SHP77 (cell line): ENCODE measurements at regions not wholly inside any gene's neighbourhood (a gene's known extent, or its start where the extent isn't known, plus 50 kb on each side); places are given as distances from the start of the nearest gene placed in this dataset.
"Not testable (repeated sequence)": the region's sequence is repeated elsewhere in the genome, so short reads cannot be mapped to it uniquely, and the experiment has no call there.

Source experiments
- DNase-seq, 2 experiments: peaks; one replicate each; lab custom pipeline; 2025; lab: John Stamatoyannopoulos, UW

DNA sequence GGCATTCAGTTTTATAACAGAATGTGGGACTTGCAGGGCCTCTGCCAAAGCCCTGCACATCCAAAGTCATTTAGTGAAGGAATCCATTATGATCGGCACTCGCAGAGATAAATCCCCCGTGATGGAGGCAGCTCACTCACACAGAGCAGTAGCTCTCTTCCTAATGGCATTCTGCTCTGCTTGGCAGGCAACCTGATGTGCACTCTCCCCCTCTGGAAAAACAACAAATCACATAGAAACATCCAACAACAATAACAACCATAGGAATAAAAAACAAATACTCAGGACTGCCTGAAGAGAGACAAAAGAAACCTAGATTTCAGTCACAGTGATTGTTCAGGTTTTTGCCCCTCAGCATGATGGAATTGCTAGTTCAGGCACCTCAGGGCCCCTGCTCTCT lies 59.7 kb downstream of the NAA11 start:
- no peak for DNase-seq

DNA sequence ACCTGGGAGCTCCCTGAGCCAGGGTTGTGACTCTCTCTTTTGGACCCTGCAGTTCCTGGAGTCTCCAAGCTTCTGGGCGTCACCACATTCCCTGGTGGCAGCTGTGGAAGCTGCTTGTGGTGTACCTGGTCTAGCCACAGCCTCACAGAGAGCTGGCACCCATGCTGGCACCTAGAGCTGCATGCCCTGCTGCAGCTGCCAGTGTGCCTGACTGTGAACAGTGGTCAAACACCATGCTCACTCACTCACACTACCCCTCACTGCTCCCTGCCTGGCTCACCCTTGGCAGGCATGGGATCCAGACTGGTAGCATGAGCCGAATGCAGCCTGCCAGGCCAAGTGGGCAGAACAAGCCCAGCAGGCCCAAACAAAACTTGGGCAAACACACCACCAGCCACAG lies 66.6 kb downstream of the NAA11 start:
- DNase-seq = no peak

DNA sequence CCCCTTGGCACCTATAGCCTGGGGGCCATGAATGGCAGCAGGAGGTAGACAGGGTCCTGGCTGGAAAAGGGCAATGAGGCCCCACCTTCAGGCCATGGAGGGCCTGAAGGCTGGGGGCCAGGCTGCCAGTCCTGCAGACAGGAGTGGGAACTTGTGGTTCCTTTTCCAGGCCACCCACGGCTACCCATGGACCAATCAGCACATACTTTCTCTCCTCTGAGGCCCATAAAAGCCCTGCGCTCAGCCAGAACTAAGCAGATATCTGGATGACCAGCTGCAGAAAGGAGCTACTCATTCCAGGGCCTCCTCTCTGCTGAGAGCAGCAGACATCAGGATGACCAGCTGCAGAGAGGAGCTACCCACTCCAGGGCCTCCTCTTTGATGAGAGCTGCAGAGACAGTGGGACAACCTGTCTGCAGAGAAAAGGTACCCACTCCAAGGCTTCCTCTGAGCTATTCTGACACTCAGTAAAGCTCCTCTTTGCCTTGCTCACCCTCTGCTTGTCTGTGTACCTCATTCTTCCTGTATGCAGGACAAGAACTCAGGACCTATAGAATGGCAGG lies 67.2 kb downstream of the NAA11 start:
- no peak for DNase-seq

DNA sequence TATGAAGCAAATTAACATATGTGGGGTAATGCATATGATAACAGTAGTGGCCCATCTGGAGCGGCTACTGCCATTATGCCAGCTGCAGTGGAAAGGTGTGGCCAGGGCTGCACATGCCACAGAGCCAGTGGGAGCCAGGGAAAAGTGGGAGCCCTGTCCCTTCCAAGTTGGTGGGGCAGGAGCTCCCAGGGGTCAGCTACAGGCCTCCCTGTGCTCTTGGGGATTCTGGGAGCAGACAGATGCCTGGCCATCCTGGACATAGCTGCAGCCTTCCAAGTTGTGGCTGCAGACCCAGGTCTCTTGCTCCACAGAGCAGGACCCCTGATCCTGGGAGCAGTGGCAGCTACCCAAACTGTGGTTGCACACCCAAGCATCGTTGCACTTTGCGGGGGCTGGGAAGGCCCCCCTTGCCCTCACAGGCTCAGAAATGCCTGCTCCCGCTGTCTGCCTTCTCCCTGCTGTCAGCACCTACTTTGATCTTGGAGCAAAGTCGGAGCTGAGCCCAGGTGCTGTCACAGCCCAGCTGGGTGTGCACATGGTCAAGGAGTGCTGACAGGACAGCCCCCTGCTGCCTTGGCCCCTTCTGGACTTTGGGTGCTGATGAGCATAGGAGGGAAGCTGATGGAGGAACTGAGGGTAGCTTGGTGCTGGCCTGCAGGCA lies 67.8 kb downstream of the NAA11 start:
- no peak for DNase-seq

DNA sequence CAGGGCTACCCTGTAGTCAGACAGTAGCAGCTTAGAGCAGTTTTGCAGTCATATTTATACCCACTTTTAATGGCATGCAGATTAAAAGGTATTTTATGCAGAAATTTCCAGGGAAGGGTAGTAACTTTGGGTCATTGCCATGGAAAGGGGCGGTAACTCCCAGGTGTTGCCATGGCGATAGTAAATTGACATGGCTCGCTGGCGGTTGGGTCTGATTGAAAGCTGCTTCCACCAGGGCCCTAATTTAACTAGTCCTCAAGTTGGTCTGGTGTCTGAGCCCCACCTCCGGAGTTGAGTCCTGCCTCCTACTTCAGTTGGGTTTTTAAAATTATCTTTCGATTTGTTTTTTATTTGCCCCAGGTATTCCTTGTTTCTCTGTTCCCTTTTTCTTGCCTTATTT lies 70.1 kb downstream of the NAA11 start:
- no peak for DNase-seq

DNA sequence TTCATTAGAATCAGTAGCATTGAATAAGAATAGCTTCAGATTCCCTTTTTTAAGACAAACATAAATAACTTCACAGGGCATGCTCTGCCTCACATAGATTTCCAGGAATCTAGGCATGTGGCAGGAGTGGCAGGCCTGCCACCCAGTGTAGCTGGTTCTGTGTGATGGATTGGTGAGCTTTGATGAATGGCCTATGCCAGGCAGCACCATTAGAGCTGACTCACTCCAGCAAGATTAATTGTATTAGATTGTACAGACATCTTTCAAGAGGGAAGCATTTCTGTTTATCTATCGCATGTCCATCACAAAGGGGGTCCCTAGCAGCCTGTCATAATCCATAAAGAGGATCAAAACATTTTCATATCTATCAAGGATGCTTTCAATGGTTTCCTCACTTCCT lies 71.9 kb downstream of the NAA11 start:
- no peak for DNase-seq

DNA sequence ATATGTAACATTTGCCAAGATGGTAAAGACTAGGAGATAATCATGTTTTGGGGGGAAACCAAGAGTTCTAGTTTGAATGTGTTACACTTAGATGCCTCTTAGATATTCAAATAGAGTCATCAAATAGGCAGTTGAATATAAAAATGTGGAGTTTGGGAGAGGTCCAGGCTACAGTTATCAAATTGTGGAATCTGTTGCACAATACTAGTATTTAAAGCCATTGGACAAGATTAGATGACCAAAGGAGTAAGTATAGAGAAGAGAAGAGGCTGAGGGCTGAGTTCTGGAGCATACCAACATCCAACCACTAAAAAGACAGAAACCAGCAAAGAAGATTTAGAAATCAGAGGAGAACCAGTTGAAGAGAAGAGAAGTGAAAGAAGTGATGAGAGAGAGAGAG lies 72.7 kb downstream of the NAA11 start:
- no peak for DNase-seq

DNA sequence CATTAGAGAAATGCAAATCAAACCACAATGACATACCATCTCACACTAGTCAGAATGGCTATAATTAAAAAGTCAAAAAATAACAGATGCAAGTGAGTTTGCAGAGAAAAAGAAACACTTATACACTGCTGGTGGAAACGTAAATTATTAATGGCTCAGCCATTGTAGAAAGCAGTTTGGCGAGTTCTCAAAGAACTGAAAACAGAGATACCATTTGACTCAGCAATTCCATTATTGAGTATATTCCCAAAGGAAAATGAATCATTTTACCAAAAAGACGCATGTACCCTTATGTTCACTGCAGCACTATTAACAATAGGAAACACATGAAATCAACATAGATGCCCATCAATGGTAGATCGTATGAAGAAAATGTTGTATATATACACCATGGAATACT lies 75.0 kb downstream of the NAA11 start:
- no peak for DNase-seq

DNA sequence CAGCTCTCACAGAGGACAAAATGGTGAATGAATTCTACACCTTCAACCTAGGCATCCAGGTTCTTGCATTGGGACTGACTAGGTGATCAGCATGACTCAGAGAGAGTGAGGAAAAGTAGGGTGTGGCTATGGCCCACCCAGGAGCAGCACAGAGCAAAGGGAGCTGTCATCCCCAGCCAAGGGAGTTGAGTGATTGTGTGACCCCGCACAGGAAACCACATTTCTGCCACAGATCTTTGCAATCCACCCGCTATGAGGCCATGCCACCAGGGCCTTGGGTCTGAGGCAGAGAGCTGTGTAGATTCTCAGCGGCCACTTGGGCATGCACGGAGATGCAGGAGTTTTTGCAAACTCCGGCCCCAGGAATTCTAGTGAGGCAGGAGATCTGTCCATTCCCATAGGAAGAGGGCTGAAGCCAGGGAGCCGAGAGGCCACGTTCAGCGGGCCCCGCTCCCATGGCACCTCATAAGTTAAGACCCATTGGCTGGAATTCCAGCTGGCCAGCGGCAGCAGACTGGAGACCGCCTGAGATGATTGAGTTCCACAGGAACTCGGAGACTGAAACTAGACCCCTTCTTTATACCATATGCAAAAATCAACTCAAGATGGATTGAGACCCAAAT lies 75.9 kb downstream of the NAA11 start:
- no peak for DNase-seq

DNA sequence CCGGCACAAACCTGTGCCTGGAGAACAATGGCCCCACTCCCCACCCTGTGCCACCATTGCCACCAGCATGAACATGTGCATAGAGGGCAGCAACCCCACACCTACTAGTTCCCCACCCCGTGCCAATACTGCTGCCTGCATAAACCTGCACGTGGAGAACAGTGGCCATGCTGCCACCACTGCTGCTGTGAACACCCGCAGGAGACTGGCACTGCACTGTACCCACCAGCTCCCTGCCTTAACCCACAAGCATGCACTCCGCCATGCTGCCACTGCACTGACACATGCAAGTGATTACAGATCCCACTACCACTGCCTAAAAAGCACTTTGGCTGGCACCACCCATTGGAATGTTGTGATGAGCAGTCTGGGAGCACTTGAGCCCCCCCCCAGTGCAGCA lies 77.3 kb downstream of the NAA11 start:
- DNase-seq = no peak

DNA sequence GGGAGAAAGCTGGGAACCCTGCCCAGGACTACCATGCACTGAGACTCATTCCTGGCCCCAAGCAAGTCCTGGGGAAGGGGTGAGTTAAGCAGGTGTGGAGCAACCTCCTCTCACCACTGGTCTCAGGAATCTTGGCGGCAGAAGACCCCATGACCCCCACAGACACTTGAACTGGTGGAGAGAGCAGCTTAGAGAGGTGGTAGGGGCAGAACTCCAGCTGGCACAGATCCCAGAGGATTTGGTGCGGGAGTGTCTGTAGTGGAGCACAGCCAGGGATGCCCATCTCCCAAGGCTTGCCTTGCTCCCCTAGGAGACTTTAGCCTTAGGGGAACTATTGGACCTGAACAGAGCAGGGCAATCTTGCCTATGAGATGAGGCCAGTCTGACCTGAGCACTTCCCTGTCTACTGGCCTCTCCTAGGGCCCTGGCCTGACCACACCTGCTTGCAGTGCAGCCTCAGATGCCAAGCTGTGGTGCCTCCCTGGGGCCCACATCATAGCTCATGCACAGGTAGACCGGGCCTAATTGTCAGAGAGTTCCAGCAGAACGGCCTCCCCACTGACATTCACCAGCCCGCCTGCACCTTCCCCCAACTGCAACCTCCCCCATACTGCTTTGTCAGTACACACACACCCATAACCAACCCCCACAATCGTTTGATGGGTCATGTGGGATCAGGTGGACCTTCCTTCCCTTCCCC lies 78.0 kb downstream of the NAA11 start:
- DNase-seq = no peak

DNA sequence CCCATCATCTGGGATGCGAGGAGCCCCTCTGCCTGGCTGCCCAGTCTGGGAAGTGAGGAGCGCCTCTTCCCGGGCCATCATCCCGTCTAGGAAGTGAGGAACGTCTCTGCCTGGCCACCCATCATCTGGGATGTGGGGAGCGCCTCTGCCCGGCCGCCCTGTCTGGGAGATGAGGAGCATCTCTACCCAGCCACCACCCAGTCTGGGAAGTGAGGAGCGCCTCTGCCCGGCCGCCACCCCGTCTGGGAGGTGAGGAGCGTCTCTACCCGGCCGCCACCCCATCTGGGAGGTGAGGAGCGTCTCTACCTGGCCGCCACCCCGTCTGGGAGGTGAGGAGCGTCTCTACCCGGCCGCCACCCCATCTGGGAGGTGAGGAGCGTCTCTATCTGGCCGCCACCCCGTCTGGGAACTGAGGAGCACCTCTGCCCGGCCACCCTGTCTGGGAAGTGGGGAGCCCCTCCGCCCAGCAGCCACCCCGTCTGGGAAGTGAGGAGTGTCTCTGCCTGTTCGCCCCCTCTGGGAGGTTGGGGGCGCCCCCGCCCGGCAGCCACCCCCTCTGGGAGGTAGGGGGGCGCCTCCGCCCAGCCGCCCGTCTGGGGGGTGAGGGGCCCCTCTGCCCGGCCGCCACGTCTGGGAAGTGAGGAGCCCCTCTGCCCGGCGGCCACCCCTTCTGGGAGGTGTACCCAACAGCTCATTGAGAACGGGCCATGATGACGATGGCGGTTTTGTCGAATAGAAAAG lies 80.5 kb downstream of the NAA11 start:
- not testable (repeated sequence) for DNase-seq

DNA sequence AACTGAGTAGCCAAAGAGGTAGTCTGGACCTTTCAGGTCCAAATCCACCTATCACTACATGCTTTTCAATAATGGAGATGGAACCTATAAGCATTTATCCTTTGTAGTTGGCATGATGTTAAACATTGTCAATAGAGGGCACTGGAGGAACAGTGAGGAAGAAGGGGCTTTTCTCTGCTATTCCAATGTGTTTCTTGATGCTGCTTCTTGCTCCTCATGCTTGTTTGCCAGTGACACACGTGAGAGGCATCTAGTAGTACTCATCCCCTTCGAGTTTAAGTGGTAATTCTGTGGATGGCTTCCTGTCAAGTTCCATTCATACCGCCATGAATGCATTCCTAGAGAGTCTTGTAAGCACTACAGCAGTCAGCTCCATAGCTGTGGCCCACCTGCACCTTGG lies 84.0 kb downstream of the NAA11 start:
- DNase-seq = no peak

DNA sequence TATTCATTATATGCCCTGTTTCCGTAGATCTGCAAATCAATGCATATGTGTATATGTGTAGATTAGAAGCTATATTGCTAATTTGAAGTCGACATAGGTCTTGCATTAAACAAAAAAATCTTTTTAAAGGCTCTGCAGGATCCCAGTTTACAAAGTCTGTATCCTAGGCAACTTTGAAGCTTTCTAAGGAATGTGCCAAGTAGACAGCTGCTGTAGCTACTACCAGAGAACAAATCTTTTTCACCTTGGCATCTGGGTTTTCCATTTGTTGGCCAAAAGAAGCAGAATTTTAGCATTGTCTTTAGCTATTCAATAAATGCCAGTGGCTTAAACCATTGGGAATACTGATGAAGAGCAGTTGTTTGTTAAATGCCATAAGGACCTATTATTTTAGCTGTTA lies 88.0 kb downstream of the NAA11 start:
- no peak for DNase-seq

DNA sequence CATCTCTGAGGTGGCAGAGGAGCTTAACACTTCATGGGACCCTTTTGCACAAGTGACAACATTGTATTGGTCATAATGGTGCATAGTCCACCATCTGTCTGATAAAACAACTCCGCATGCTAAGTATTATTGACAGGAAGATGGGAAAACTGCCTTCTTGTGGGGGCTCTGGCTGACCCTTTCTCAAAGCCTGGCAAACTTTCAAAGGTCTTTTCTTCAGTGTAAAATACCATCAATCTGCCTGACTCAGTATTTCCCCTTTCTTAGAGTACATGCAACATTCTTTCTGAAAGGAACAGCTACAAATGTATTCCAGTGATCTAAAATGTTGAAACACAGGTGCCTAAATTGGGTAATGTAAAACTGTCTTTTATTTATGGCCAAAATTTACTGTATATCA lies 89.1 kb downstream of the NAA11 start:
- no peak for DNase-seq

DNA sequence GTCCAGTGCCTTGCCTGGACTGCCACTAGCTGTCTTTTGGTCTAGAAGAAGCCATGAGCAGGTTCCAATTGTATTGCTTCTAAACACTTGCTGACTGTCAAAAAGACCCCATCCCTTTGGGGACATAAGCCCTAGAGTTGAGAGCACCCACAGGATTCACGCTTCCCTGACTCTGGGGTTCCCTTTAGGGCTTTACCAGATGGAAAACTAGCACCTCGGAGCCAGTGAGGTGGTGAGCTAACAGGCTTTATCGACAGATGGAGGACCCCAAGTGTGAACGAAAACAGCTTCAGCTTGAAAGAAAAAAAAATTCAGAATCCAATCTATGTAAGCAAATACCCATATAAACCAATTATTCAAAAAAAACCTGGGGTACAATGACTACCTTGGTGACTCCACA lies 90.8 kb downstream of the NAA11 start:
- no peak for DNase-seq

DNA sequence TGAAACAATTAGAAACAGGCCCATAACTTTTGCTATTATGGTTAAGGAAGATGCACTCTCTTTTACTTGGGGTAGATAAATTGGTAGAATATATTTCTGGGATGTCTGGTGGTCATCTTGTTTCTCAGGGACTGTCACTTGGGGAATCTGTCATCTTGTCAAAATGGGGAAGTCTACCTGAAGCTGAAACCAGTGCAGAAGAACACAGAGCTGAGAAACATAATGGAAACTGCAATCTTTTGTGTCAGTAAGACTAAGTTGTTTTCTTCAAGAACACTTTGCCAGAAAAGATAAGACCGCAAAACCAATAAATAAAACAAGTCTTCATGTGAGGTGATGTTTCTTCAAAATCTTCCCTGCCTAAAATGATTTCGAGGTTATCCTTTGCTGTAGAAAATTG lies 92.0 kb downstream of the NAA11 start:
- DNase-seq = no peak

DNA sequence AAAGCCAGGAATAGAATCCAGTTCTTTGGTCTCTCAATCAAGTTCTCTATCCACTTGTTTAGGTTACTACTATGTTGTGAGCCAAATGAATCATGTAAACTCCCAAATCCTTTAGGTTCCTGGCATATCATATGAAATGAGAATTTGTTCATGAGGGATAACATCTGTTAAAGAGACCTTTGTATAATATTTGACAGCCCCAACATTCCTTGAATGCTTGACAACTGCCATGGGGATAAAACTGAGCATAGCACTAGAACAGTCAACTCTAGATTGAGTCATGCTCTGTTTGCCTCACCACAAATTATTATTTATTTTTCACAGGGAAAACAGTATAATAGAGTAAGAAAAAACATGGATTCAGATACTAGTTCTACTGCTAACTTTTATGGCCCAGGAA lies 93.3 kb downstream of the NAA11 start:
- DNase-seq = no peak

DNA sequence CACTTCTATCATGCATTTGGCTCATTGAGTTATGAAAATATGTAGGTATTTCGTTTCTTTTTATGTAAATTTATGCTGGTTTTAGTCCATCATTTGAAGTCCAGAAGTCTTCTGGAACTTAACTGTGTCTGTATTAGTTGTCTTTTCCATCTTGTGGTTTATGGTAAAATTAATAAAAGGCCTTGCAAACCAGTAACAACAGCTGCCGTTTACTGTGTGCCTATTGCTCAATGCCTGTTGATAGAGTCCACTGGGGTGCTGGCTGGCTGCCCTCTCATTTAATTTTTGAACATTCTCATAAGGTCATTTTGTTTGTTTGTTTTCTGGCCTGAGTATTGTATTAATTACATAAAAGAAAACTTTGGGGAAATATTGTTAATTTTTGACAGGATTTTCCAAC lies 98.0 kb downstream of the NAA11 start:
- peak in 1 of 2 experiments; percentile 6 for DNase-seq

DNA sequence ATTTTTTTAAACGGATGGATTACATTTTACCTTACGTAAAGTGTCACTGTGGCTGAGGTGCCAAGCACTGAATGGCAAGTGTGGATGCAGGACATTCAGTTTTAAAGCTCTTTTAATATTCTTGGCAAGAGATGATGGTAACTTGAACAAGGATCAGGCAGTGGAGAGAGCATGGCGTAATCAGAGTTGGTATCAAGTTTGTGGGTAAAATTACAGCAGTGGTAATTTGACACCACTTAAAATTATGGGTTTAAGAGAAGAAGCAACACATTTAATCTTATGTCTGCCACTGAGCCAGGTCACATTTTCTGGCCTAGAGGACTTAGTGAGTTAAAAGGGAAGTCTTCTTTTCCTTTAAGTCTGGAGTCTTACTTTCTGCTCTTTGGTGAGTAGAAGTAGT lies 100.5 kb downstream of the NAA11 start:
- no peak for DNase-seq

DNA sequence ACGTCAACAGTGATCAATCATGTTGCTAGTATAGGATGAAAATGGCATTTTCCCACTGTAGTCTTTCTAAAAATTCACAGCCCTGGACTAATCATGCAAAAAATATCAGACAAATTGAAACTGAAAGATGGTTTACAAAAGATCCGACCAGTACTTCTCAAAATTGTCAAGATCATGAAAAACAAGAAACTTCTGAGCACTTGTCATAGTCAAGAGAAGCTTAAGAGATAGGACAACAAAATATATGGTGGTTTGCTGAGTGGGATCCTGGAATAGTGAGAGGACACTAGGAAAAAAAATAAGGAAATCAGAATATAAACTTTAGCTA lies 101.1 kb downstream of the NAA11 start:
- DNase-seq = no peak

DNA sequence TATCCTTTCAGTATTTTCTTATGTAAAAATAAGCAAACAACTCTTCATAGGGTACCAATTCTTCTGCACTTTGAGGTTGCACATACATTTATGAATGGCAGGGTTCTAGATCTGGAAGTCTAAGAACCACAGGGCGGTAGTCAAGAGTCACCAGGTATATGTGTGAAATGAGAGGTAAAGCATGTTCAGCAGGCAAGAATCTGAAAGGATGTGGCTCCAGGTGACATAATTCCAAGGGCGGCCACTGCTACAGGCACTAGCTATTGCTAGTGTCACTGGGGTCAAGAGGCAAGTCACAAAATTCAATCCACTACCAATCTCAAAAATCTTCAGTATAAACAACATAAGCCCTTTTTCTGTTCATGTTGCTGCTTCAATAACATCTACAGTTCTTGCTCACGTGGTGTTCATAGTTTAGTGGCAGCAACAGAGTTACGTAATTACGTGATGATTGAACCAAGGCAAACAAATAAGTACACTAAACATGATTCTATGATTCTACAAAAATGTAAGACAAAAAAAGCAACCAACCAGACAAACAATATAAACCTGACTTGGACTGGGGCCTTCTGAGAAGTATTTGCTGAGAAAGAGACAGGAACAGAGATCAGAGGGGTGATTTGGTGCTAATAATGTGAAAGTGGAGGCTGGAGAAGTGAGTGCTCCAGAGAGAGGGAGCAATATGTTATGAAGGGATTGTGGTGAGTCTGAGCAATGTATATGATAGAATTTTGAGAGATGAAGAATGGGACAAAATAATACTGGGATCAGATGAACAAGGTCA lies 101.7 kb downstream of the NAA11 start:
- no peak for DNase-seq
